Breast epithelium (tissue), 3 donors: ENCODE measurements at regions not wholly inside any gene's neighbourhood (a gene's known extent, or its start where the extent isn't known, plus 50 kb on each side); places are given as distances from the start of the nearest gene placed in this dataset.

ENCODE experiments used
- CTCF ChIP-seq, 3 donors: fragments of 450-650 bp; IDR thresholded peaks; one replicate each; pipeline ENCODE4 v1.5.1; 2016 to 2017; ENCODE audit warnings: antibody characterized with exemption in 3 of 3, mild to moderate bottlenecking in 3 of 3, moderate library complexity in 3 of 3
- POLR2A ChIP-seq: fragments of 450-650 bp; IDR thresholded peaks from one replicate; pipeline ENCODE4 v1.6.1; 2016; ENCODE audit warnings: antibody characterized with exemption, mild to moderate bottlenecking, moderate library complexity
- POLR2AphosphoS5 ChIP-seq, 3 donors: sonication (generic); formaldehyde crosslinking; IDR thresholded peaks; one replicate each; pipeline ENCODE4 v1.6.1; 2017; ENCODE audit warnings: antibody characterized with exemption in 3 of 3

- no peak for TF ChIP-seq CTCF (IDR thresholded peaks at IDR 0.05)
- TF ChIP-seq POLR2A = no peak
- no peak for TF ChIP-seq POLR2AphosphoS5 (IDR thresholded peaks at IDR 0.05)
These were observed 1204.5 kb upstream of the CHAC2 start for GRCh38 chr2:52563151-52563550.
